DND-41 (cell line): ENCODE measurements at regions not wholly inside any gene's neighbourhood (a gene's known extent, or its start where the extent isn't known, plus 50 kb on each side); places are given as distances from the start of the nearest gene placed in this dataset.
A peak's percentile ranks its signal among the peaks of the same experiment; 100 is the strongest.

Experiments used
- ATAC-seq: fragments of 200-7000 bp; cut with Tn5 transposase; 3 replicates; pipeline ENCODE4 v1.9.1; 2021; ENCODE audit warnings: low read depth; ENCODE audit not compliant: insufficient read depth
- DNase-seq: peaks from one replicate; pipeline ENCODE4 v3.0.0-alpha.2; 2020
- H2AFZ ChIP-seq: 2 replicates; pipeline ENCODE4 v1.6.0; 2012; ENCODE audit warnings: low read depth, low read length
- H3K27ac ChIP-seq: 2 replicates; pipeline ENCODE4 v1.5.1; 2012; ENCODE audit warnings: low read length, inconsistent platforms
- H3K27me3 ChIP-seq: fragments of 200-600 bp; sonication (generic); 2 replicates; pipeline ENCODE4 v1.6.0; 2012; ENCODE audit warnings: low read length, mild to moderate bottlenecking, inconsistent platforms; ENCODE audit not compliant: insufficient read depth, poor library complexity
- H3K36me3 ChIP-seq: 2 replicates; pipeline ENCODE4 v1.5.1; 2012; ENCODE audit warnings: low read length, inconsistent platforms; ENCODE audit not compliant: insufficient read depth
- H3K4me1 ChIP-seq: 2 replicates; pipeline ENCODE4 v1.5.1; 2012; ENCODE audit warnings: mild to moderate bottlenecking, low read length; ENCODE audit not compliant: insufficient read depth
- H3K4me2 ChIP-seq: 2 replicates; pipeline ENCODE4 v1.6.0; 2012; ENCODE audit warnings: mild to moderate bottlenecking, moderate library complexity, low read length, inconsistent platforms; ENCODE audit not compliant: insufficient read depth
- H3K4me3 ChIP-seq, 2 experiments: fragments of 200-600 bp in 1 of 2; shearing (Covaris generic) in 1 of 2; 2 replicates each; pipeline ENCODE4 v1.5.1; 2012 to 2016; ENCODE audit warnings: inconsistent platforms in 2 of 2, low read length in 2 of 2, mild to moderate bottlenecking in 2 of 2, low read depth in 1 of 2, moderate library complexity in 1 of 2
- H3K79me2 ChIP-seq: 2 replicates; pipeline ENCODE4 v1.6.0; 2012; ENCODE audit warnings: low read length, inconsistent platforms; ENCODE audit not compliant: insufficient read depth
- H3K9ac ChIP-seq: 2 replicates; pipeline ENCODE4 v1.6.0; 2012; ENCODE audit warnings: low read depth, mild to moderate bottlenecking, inconsistent platforms, low read length, moderate library complexity
- H3K9me3 ChIP-seq: 2 replicates; pipeline ENCODE4 v1.5.1; 2012; ENCODE audit warnings: low read length, moderate library complexity, mild to moderate bottlenecking, inconsistent platforms; ENCODE audit not compliant: insufficient read depth, severe bottlenecking
- H4K20me1 ChIP-seq: 2 replicates; pipeline ENCODE4 v1.6.0; 2012; ENCODE audit warnings: low read length; ENCODE audit not compliant: insufficient read depth
- CTCF ChIP-seq: IDR thresholded peaks from 2 replicates; pipeline ENCODE4 v1.5.1; 2012; ENCODE audit warnings: borderline replicate concordance, low read length, moderate library complexity, mild to moderate bottlenecking; ENCODE audit not compliant: poor library complexity, severe bottlenecking; ENCODE audit errors: extremely low read depth
- EZH2 ChIP-seq: IDR thresholded peaks from 3 replicates; pipeline ENCODE4 v1.6.1; 2012; ENCODE audit warnings: borderline replicate concordance, low read depth, mild to moderate bottlenecking, moderate library complexity, low read length, inconsistent platforms; ENCODE audit not compliant: severe bottlenecking

DNA sequence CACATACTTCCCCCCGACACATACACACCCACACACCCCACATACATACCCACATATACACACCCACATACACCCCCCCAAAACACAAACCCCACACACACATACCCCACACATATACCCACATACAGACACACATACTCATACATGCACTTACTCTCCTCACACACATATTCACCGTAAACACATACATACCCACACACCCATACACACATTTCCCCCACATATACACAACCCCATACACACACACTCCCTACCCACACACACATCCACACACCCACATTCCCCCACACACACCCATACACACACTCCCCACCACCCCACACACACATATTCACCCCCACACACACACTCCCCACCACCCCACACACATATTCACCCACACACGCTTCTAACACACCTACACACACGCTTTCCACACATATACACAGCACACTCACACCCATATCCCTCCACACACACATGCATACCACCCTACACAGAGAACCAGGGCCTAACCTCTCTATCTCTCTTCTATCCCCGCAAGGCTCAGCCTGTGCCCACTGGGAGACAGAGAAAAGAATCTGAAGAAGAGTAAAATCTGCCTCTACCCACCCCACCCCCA is 182.4 kb upstream of the ETAA1 start:
- no peak overlapping the region for H3K4me2 ChIP-seq
- H4K20me1 ChIP-seq, result no peaks in the 10 kb centered on the region
- H3K9ac ChIP-seq, result no peak overlapping the region
- TF ChIP-seq EZH2 (no peak), CTCF (no peak)
- H3K36me3 ChIP-seq, result no peaks in the 10 kb centered on the region
- no peak overlapping the region for H2AFZ ChIP-seq
- H3K4me3 ChIP-seq, result no peak overlapping the region
- H3K27ac ChIP-seq, result no peak overlapping the region
- H3K27me3 ChIP-seq, result peaks cover 4% of the 10 kb centered on the region
- H3K4me1 ChIP-seq, result no peaks in the 10 kb centered on the region
- H3K79me2 ChIP-seq, result no peaks in the 10 kb centered on the region
- ATAC-seq (no peak), DNase-seq (no peak)
- H3K9me3 ChIP-seq, result no peaks in the 10 kb centered on the region

DNA sequence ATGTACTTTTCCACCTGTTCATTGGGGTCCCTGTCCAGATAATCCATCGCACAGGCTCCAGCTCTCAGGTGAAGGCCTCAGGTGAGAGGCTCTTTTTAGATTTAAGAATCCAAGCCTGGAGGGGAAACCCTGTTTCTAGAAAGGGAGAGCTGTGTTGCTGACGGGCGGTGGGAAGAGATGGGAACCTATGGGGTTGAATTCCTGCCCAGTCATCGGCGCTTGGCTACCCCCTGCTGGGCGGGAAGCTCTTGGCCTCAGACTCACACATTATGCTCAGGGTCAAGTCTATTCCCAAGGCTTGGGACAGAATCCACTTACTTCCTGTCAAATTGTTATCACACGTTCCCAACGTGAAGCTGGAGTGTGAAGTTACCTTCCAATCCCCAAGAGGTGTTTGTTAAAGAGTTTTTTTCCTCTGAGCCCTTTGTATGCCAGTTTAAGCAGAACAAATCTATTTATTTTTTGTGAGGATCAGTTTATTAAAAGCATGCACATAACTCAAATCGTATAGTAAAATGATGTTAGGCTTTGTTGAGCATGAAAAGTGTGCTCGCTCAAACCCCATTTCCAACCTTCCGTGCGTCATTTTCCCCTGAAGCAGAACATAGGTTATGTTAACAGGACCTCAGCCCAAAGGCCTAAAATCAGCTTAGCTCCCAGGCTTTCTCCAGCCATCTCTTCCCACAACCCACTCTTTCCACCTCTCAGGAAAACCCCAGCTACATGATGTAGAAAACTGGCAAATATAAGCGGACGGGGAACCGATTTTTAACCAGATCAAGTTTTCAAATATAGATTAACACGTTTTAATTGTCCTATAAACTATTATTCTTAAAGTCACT is 181.7 kb upstream of the ETAA1 start:
- Histone ChIP-seq H4K20me1 (no peaks in the 10 kb centered on the region), H3K79me2 (no peaks in the 10 kb centered on the region), H3K9ac (no peak overlapping the region), H3K27me3 (peaks cover 4% of the 10 kb centered on the region), H3K4me2 (no peak overlapping the region), H2AFZ (no peak overlapping the region), H3K27ac (no peak overlapping the region), H3K4me1 (no peaks in the 10 kb centered on the region), H3K9me3 (no peaks in the 10 kb centered on the region), H3K36me3 (no peaks in the 10 kb centered on the region), H3K4me3 (no peak overlapping the region)
- TF ChIP-seq CTCF (peak; percentile 36), EZH2 (no peak)
- no peak for DNase-seq
- no peak for ATAC-seq

GRCh38 chr2:67216103-67216502 is 181.0 kb upstream of the ETAA1 start:
- H2AFZ ChIP-seq, result no peak overlapping the region
- TF ChIP-seq CTCF (no peak), EZH2 (no peak)

More at GRCh38 chr2:67216103-67216502, 181.0 kb upstream of the ETAA1 start:
- no peaks in the 10 kb centered on the region for H3K4me1 ChIP-seq
- H3K36me3 ChIP-seq, result no peaks in the 10 kb centered on the region
- no peak overlapping the region for H3K27ac ChIP-seq
- no peak overlapping the region for H3K9ac ChIP-seq
- no peak overlapping the region for H3K4me2 ChIP-seq
- H4K20me1 ChIP-seq, result no peaks in the 10 kb centered on the region
- H3K27me3 ChIP-seq, result peaks cover 4% of the 10 kb centered on the region
- H3K79me2 ChIP-seq, result no peaks in the 10 kb centered on the region
- no peaks in the 10 kb centered on the region for H3K9me3 ChIP-seq
- no peak overlapping the region for H3K4me3 ChIP-seq
- DNase-seq (no peak), ATAC-seq (no peak)
